A549 (cell line): ENCODE measurements at regions not wholly inside any gene's neighbourhood (a gene's known extent, or its start where the extent isn't known, plus 50 kb on each side); places are given as distances from the start of the nearest gene placed in this dataset.

ENCODE experiments used
- ATAC-seq, 2 experiments: fragments of 200-7000 bp in 1 of 2; fragments of >200 bp in 1 of 2; cut with Nextera tagmentation in 1 of 2; cut with Tn5 transposase in 1 of 2; 3 replicates each; pipeline versions ENCODE4 v1.8.0 to v1.9.1; 2018 to 2020; ENCODE audit warnings: mild to moderate bottlenecking in 1 of 2, moderate library complexity in 1 of 2
- CTCF ChIA-PET: fragments of 300-600 bp; sonication (Branson Sonifier 250); formaldehyde crosslinking; extraction: SDS; loops from one replicate; lab custom pipeline; 2021; ENCODE audit warnings: antibody characterized with exemption, inconsistent platforms; lab: Yijun Ruan, JAX
- POLR2A ChIA-PET: fragments of 350-600 bp; formaldehyde crosslinking; extraction: SDS; loops from one replicate; lab custom pipeline; 2021; ENCODE audit warnings: antibody characterized with exemption, inconsistent platforms; lab: Yijun Ruan, JAX
- DNase-seq, 2 experiments: peaks; one replicate each; pipeline versions ENCODE4 v3.0.0 to v3.0.0-alpha.2; 2011 to 2016; ENCODE audit warnings: low read depth in 1 of 2, low spot score in 1 of 2
- FAIRE-seq: peaks from 2 replicates; lab custom pipeline; 2011; peaks lifted over from hg19 to GRCh38; lab: Jason Lieb, UNC
- H3K27ac ChIP-seq, 2 experiments: fragments of >200 bp; sonication (Bioruptor Twin); formaldehyde crosslinking; 3 replicates each; pipeline ENCODE4 v1.5.1; 2016 to 2017
- H3K4me1 ChIP-seq: fragments of >200 bp; sonication (Bioruptor Twin); formaldehyde crosslinking; 3 replicates; pipeline ENCODE4 v1.6.1; 2016
- H3K4me2 ChIP-seq: fragments of >200 bp; sonication (Bioruptor Twin); formaldehyde crosslinking; 3 replicates; pipeline ENCODE4 v1.6.1; 2016
- H3K4me3 ChIP-seq: fragments of >200 bp; sonication (Bioruptor Twin); formaldehyde crosslinking; 3 replicates; pipeline ENCODE4 v1.5.1; 2016
- H3K9me3 ChIP-seq: fragments of >200 bp; sonication (Bioruptor Twin); formaldehyde crosslinking; 3 replicates; pipeline ENCODE4 v1.6.1; 2016
- ATOH8 ChIP-seq: fragments of 250-450 bp; sonication (Bioruptor Pico); IDR thresholded peaks from 2 replicates; pipeline ENCODE4 v1.5.0; 2020; ENCODE audit warnings: low read depth, mild to moderate bottlenecking, moderate library complexity
- BHLHE40 ChIP-seq: IDR thresholded peaks from 2 replicates; pipeline ENCODE4 v1.6.1; 2012; ENCODE audit warnings: low read depth, low read length, inconsistent platforms
- CBX2 ChIP-seq: fragments of 200-600 bp; sonication (generic); IDR thresholded peaks from 2 replicates; pipeline ENCODE4 v1.6.1; 2016; ENCODE audit warnings: low read depth, mild to moderate bottlenecking, borderline replicate concordance
- CEBPB ChIP-seq, 2 experiments: fragments of >200 bp in 1 of 2; sonication (Bioruptor Twin) in 1 of 2; formaldehyde crosslinking in 1 of 2; IDR thresholded peaks; 2 replicates each; pipeline ENCODE4 v1.6.1; 2012 to 2016
- CTCF ChIP-seq: fragments of >200 bp; sonication (Bioruptor Twin); formaldehyde crosslinking; IDR thresholded peaks from 3 replicates; pipeline ENCODE4 v1.5.1; 2016
- E2F6 ChIP-seq: IDR thresholded peaks from 2 replicates; pipeline ENCODE4 v1.6.1; 2012; ENCODE audit warnings: low read depth, borderline replicate concordance
- EHMT2 ChIP-seq: fragments of 200-600 bp; sonication (generic); IDR thresholded peaks from 2 replicates; pipeline ENCODE4 v1.6.1; 2016; ENCODE audit warnings: antibody characterized with exemption, low read depth, mild to moderate bottlenecking, moderate library complexity
- EP300 ChIP-seq, 2 experiments: fragments of >200 bp; sonication (Bioruptor Twin); formaldehyde crosslinking; IDR thresholded peaks; 2 replicates in 1 of 2; 3 replicates in 1 of 2; pipeline ENCODE4 v1.6.1; 2016 to 2017
- HES2 ChIP-seq: fragments of >200 bp; sonication (Bioruptor Twin); formaldehyde crosslinking; IDR thresholded peaks from 2 replicates; pipeline ENCODE4 v1.6.1; 2016
- HOXA7 ChIP-seq: fragments of 250-450 bp; sonication (Bioruptor Pico); IDR thresholded peaks from 2 replicates; pipeline ENCODE4 v1.5.0; 2020; ENCODE audit warnings: mild to moderate bottlenecking, moderate library complexity
- HOXB13 ChIP-seq: fragments of 250-450 bp; sonication (Bioruptor Pico); IDR thresholded peaks from 2 replicates; pipeline ENCODE4 v1.5.0; 2020; ENCODE audit warnings: low read depth, mild to moderate bottlenecking, moderate library complexity
- HOXB5 ChIP-seq: fragments of 250-450 bp; sonication (Bioruptor Pico); IDR thresholded peaks from 2 replicates; pipeline ENCODE4 v1.5.0; 2020; ENCODE audit warnings: mild to moderate bottlenecking, moderate library complexity
- KDM1A ChIP-seq: fragments of 200-600 bp; sonication (generic); IDR thresholded peaks from 2 replicates; pipeline ENCODE4 v1.6.1; 2016; ENCODE audit warnings: low read depth, mild to moderate bottlenecking
- PBX3 ChIP-seq: IDR thresholded peaks from 2 replicates; pipeline ENCODE4 v1.6.1; 2012
- PHF8 ChIP-seq: fragments of 200-600 bp; sonication (generic); IDR thresholded peaks from 2 replicates; pipeline ENCODE4 v1.6.1; 2016; ENCODE audit warnings: low read depth, mild to moderate bottlenecking, antibody characterized with exemption, moderate library complexity, borderline replicate concordance
- POLR2A ChIP-seq: IDR thresholded peaks from 2 replicates; pipeline ENCODE4 v1.6.1; 2012; ENCODE audit warnings: mild to moderate bottlenecking, low read length
- REST ChIP-seq: fragments of 200-600 bp; sonication (generic); IDR thresholded peaks from 2 replicates; pipeline ENCODE4 v1.6.1; 2016; ENCODE audit warnings: antibody characterized with exemption, mild to moderate bottlenecking, moderate library complexity
- RNF2 ChIP-seq: fragments of 200-600 bp; sonication (generic); IDR thresholded peaks from 2 replicates; pipeline ENCODE4 v1.6.1; 2016; ENCODE audit warnings: low read depth, mild to moderate bottlenecking, antibody characterized with exemption, moderate library complexity, borderline replicate concordance
- SREBF2 ChIP-seq: fragments of 450-650 bp; IDR thresholded peaks from 2 replicates; pipeline ENCODE4 v1.6.1; 2014; ENCODE audit warnings: mild to moderate bottlenecking, moderate library complexity
- TP53 ChIP-seq: fragments of 250-450 bp; sonication (Bioruptor Pico); IDR thresholded peaks from 2 replicates; pipeline ENCODE4 v1.5.0; 2021; ENCODE audit warnings: mild to moderate bottlenecking, moderate library complexity
- ZSCAN20 ChIP-seq: fragments of 250-450 bp; sonication (Bioruptor Pico); IDR thresholded peaks from 2 replicates; pipeline ENCODE4 v1.8.0; 2022; ENCODE audit warnings: mild to moderate bottlenecking, moderate library complexity
- WGBS: methylation state at CpG from one replicate; pipeline ENCODE4 v1.1.6; 2017; ENCODE audit errors: missing lambda C conversion rate; 5-methylcytosine and 5-hydroxymethylcytosine counted together

GRCh38 chr15:47834093-47834492 is 116.8 kb downstream of the SEMA6D start:
- FAIRE-seq (no peak), DNase-seq (no peak), ATAC-seq (no peak)
- CTCF ChIA-PET: no interaction called here
- 0% methylated on average over 1 of the region's 1 CpG for WGBS
- H3K4me2 ChIP-seq: no peak overlapping the region
- POLR2A ChIA-PET: no interaction called here
- H3K4me3 ChIP-seq: no peak overlapping the region
- no peaks in the 10 kb centered on the region for H3K4me1 ChIP-seq
- H3K27ac ChIP-seq: no peak overlapping the region
- H3K9me3 ChIP-seq: no peaks in the 10 kb centered on the region
- TF ChIP-seq PBX3 (no peak), HES2 (no peak), TP53 (CRISPR knock-in tag) (no peak), HOXB5 (CRISPR knock-in tag) (no peak), CEBPB (IDR thresholded peaks at IDR 0.05) (no peak), HOXB13 (CRISPR knock-in tag) (no peak), E2F6 (no peak), BHLHE40 (no peak), SREBF2 (no peak), POLR2A (no peak), REST (no peak), CTCF (no peak), CBX2 (no peak), KDM1A (no peak), EHMT2 (no peak), ATOH8 (CRISPR knock-in tag) (no peak)

GRCh38 chr15:47839233-47839825 is 122.0 kb downstream of the SEMA6D start:
- WGBS: 2% methylated on average over 6 of the region's 6 CpGs
- H3K4me3 ChIP-seq: no peak overlapping the region
- DNase-seq (no peak), FAIRE-seq (no peak), ATAC-seq (no peak)
- ChIA-PET CTCF (no interaction called here), POLR2A (no interaction called here)
- H3K9me3 ChIP-seq: no peaks in the 10 kb centered on the region
- no peak overlapping the region for H3K27ac ChIP-seq
- no peak overlapping the region for H3K4me2 ChIP-seq
- TF ChIP-seq RNF2: no peak
- TF ChIP-seq EP300 (IDR thresholded peaks at IDR 0.05): no peak
- no peak for TF ChIP-seq ZSCAN20 (CRISPR knock-in tag)
- TF ChIP-seq BHLHE40: no peak
- TF ChIP-seq PHF8: no peak
- TF ChIP-seq HOXA7: no peak
- no peaks in the 10 kb centered on the region for H3K4me1 ChIP-seq
